ENCODE measurements at regions not wholly inside any gene's neighbourhood (a gene's known extent, or its start where the extent isn't known, plus 50 kb on each side); places are given as distances from the start of the nearest gene placed in this dataset.
"Not testable (repeated sequence)": the region's sequence is repeated elsewhere in the genome, so short reads cannot be mapped to it uniquely, and the experiment has no call there.

DNA sequence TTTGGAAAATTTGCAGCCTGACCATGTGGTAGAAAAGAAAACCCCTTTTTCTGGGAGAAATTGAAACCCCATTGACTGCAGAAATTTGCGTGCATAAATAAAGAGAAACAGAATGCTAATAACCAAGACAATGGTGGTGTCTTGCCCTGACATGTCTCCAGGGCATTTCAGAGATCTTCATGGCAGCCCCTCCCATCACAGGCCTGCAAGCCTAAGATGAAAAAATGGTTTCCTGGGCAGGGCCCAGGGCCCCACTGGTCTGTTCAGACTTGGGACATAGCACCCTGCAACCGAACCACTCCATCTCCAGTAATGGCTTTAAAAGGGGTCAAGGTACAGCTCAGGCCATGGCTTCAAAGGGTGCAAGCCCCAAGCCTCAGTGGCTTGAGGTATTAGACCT, 71.6 kb upstream of the SGIP1 start:
- no peak for DNase-seq

DNA sequence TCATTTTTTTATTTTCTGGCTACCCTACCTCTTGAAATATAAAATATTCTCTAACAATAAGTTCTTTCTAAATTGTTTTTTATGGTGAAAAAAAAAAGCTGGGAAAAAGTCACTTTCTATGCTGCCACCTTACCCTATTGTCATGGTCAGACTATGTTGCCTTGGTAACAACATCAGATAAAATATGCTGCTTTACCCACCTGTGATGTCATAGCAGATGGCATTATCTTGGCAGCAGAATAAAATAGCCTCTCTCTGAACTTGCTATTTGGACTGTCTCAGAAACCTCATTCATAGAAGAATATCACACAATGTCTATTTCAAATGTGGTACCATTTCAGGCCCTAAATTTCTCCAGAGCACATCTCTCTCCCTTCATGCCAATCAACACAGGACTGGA, 69.6 kb upstream of the SGIP1 start:
- no peak for DNase-seq

DNA sequence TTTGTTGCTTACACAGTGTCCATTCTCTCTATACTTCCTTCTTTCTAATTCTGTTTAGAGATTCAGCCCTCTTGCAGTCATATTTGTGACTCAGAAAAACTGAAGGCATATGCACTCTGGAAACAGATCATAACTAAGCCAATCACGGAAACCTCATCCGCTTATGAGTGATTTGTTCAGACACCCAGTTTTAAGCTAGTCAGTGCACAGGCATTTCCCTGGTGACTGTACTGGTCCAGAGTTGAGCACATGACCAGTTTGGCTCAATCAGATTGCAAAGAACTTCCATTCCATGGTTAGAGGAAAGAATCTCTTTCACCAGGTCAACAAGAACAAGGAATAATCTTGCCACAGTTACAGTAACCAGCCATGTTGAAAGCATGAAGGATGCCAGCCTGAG, 69.2 kb upstream of the SGIP1 start:
- DNase-seq: no peak

- not testable (repeated sequence) for DNase-seq
These were observed 67.3 kb upstream of the SGIP1 start for GRCh38 chr1:66466695-66467094.

DNA sequence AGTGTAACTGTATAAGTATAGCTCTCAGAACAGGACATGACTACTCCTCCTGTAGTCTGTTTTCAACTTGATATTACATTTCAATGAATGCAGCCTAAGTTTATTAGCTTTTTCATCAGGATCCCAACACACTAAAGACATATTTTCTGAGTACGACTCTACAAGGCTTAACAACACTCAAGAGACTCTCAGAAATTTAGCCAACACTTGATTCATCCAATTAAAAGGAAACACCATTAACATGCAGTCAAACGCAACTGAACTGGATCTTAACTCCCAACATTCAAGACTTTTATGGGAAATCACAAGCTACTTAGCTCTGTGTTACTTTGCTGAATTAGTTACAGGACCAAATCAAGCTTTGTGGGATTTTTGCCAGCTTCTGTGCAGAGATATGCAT, 65.2 kb upstream of the SGIP1 start:
- DNase-seq: no peak

DNA sequence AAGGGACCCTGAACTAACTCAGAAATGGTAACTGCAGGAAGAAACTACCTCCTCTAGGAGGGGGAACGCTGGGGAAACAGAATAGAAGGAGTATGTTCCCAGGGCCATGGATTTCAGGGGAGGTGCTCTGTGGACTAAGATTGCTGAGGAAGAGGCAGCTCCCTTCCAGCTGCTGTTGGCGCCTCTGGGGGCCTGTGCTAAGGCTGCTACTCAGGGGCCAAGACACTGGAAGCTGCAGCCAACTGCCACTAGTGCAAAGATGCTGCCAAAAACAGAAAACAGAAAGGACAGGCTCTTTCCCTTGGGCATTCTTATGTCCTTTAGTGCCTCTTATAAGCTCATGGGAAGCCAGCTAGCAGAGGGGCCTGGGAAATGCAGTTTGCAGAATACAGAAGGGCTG, 58.0 kb upstream of the SGIP1 start:
- DNase-seq: no peak

DNA sequence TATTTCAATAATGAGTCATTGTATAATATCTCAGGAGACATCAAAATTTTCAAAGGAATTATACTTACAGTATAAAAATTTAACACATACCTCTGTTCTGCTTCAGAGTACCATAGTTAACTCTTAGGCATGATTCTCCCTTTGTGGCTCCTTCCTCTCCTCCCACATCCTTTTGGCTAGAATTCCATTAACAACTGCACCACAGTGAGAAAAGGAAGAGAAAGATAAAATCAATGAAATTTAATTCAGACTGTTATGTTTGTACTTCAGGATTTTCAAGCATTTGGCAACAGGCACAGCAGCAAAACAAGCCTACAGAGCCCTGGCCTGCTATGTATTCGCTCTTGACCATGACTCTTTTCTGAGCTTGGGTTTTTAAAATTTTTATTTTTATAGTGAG, 57.2 kb upstream of the SGIP1 start:
- no peak for DNase-seq

- no peak for DNase-seq
These were observed 55.8 kb upstream of the SGIP1 start for GRCh38 chr1:66478116-66478515.

- DNase-seq: no peak
These were observed 53.8 kb upstream of the SGIP1 start for GRCh38 chr1:66480162-66480561.

- peak in 1 of 2 experiments; percentile 13 for DNase-seq
These were observed 52.7 kb upstream of the SGIP1 start for GRCh38 chr1:66481215-66481614.

Measured in NCI-H187 (cell line).